MM.1S (cell line): ENCODE measurements at regions not wholly inside any gene's neighbourhood (a gene's known extent, or its start where the extent isn't known, plus 50 kb on each side); places are given as distances from the start of the nearest gene placed in this dataset.

Experiments
- DNase-seq: peaks from one replicate; pipeline ENCODE4 v3.0.0-alpha.2; 2015
- H2AFZ ChIP-seq: fragments of 300-600 bp; sonication (generic); 2 replicates; pipeline ENCODE4 v1.6.0; 2016; ENCODE audit warnings: antibody characterized with exemption, low read length
- H3F3A ChIP-seq: fragments of 300-600 bp; sonication (generic); 2 replicates; pipeline ENCODE4 v1.6.1; 2016; ENCODE audit warnings: mild to moderate bottlenecking, antibody characterized with exemption, low read length, moderate library complexity, mixed read lengths; ENCODE audit not compliant: insufficient read depth
- H3K27ac ChIP-seq: fragments of 300-600 bp; sonication (generic); 2 replicates; pipeline ENCODE4 v1.5.1; 2016; ENCODE audit warnings: mild to moderate bottlenecking, low read length
- H3K27me3 ChIP-seq: fragments of 300-600 bp; sonication (generic); replicated peaks from 2 replicates; pipeline ENCODE4 v1.6.0; 2016; ENCODE audit warnings: low read length; ENCODE audit not compliant: insufficient read depth
- H3K36me3 ChIP-seq: fragments of 300-600 bp; sonication (generic); replicated peaks from 2 replicates; pipeline ENCODE4 v1.6.1; 2016; ENCODE audit warnings: mild to moderate bottlenecking, low read length, mixed read lengths; ENCODE audit not compliant: insufficient read depth
- H3K4me1 ChIP-seq: fragments of 300-600 bp; sonication (generic); 2 replicates; pipeline ENCODE4 v1.6.1; 2016; ENCODE audit warnings: low read length, mixed read lengths
- H3K4me2 ChIP-seq: fragments of 300-600 bp; sonication (generic); 2 replicates; pipeline ENCODE4 v1.6.0; 2016; ENCODE audit warnings: low read depth, low read length
- H3K4me3 ChIP-seq: fragments of 300-600 bp; sonication (generic); 2 replicates; pipeline ENCODE4 v1.5.1; 2016; ENCODE audit warnings: low read length, mixed read lengths
- H3K79me2 ChIP-seq: fragments of 300-600 bp; sonication (generic); 2 replicates; pipeline ENCODE4 v1.6.1; 2016; ENCODE audit warnings: mixed run types, low read length, mixed read lengths
- H3K9ac ChIP-seq: fragments of 300-600 bp; sonication (generic); 2 replicates; pipeline ENCODE4 v1.6.1; 2016; ENCODE audit warnings: low read length, mixed read lengths
- H3K9me2 ChIP-seq: fragments of 300-600 bp; sonication (generic); replicated peaks from 2 replicates; pipeline ENCODE4 v1.6.1; 2016; ENCODE audit warnings: mild to moderate bottlenecking, low read length, mixed read lengths; ENCODE audit not compliant: insufficient read depth
- H3K9me3 ChIP-seq: fragments of 300-600 bp; sonication (generic); replicated peaks from 2 replicates; pipeline ENCODE4 v1.6.1; 2016; ENCODE audit warnings: mild to moderate bottlenecking, low read length, mixed read lengths; ENCODE audit not compliant: insufficient read depth
- H4K20me1 ChIP-seq: fragments of 300-600 bp; sonication (generic); 2 replicates; pipeline ENCODE4 v1.6.1; 2016; ENCODE audit warnings: mild to moderate bottlenecking, low read length, moderate library complexity, mixed read lengths; ENCODE audit not compliant: insufficient read depth
- CTCF ChIP-seq: fragments of 300-600 bp; sonication (generic); IDR thresholded peaks from 2 replicates; pipeline ENCODE4 v1.5.1; 2016; ENCODE audit warnings: antibody characterized with exemption, low read length, mixed read lengths
- EZH2 ChIP-seq: fragments of 300-600 bp; sonication (generic); optimal IDR thresholded peaks from 2 replicates; pipeline ENCODE3; 2017; ENCODE audit warnings: low read depth, mild to moderate bottlenecking, antibody characterized with exemption, low read length, mixed read lengths
- EZH2phosphoT487 ChIP-seq: fragments of 300-600 bp; sonication (generic); IDR thresholded peaks from 2 replicates; pipeline ENCODE4 v1.6.1; 2018; ENCODE audit warnings: antibody characterized with exemption, low read length

GRCh38 chr5:60369391-60369790, 330.6 kb downstream of the DEPDC1B start:
- no peak overlapping the region for H3K9ac ChIP-seq
- no peaks in the 10 kb centered on the region for H3K4me1 ChIP-seq
- no peak for DNase-seq
- no peak overlapping the region for H2AFZ ChIP-seq
- no peak overlapping the region for H3K4me3 ChIP-seq
- no peaks in the 10 kb centered on the region for H3K27me3 ChIP-seq
- H3K36me3 ChIP-seq, result no peaks in the 10 kb centered on the region
- no peaks in the 10 kb centered on the region for H3K79me2 ChIP-seq
- TF ChIP-seq CTCF, result no peak
- TF ChIP-seq EZH2phosphoT487, result no peak
- TF ChIP-seq EZH2, result no peak
- no peak overlapping the region for H3K4me2 ChIP-seq
- no peaks in the 10 kb centered on the region for H3K9me3 ChIP-seq
- H3K9me2 ChIP-seq, result no peaks in the 10 kb centered on the region
- H3K27ac ChIP-seq, result no peak overlapping the region
- no peaks in the 10 kb centered on the region for H3F3A ChIP-seq
- no peaks in the 10 kb centered on the region for H4K20me1 ChIP-seq

- Histone ChIP-seq H3K9me2 (no peaks in the 10 kb centered on the region), H3K4me2 (no peak overlapping the region), H3K27me3 (no peaks in the 10 kb centered on the region), H3K4me1 (no peaks in the 10 kb centered on the region), H2AFZ (no peak overlapping the region), H3K9me3 (no peaks in the 10 kb centered on the region), H3K36me3 (no peaks in the 10 kb centered on the region), H3F3A (no peaks in the 10 kb centered on the region), H3K27ac (no peak overlapping the region), H3K9ac (no peak overlapping the region), H4K20me1 (no peaks in the 10 kb centered on the region), H3K4me3 (no peak overlapping the region), H3K79me2 (no peaks in the 10 kb centered on the region)
- DNase-seq, result no peak
- no peak for TF ChIP-seq CTCF
- no peak for TF ChIP-seq EZH2
- TF ChIP-seq EZH2phosphoT487, result no peak
Observed at GRCh38 chr5:60368100-60368499, 331.9 kb downstream of the DEPDC1B start.

GRCh38 chr5:60366489-60366888, 333.5 kb downstream of the DEPDC1B start:
- DNase-seq, result no peak
- no peak overlapping the region for H3K9ac ChIP-seq
- no peaks in the 10 kb centered on the region for H3K36me3 ChIP-seq
- H3K4me2 ChIP-seq, result no peak overlapping the region
- H3F3A ChIP-seq, result no peaks in the 10 kb centered on the region
- no peaks in the 10 kb centered on the region for H3K79me2 ChIP-seq
- H4K20me1 ChIP-seq, result no peaks in the 10 kb centered on the region
- H3K27ac ChIP-seq, result no peak overlapping the region
- TF ChIP-seq EZH2phosphoT487 (no peak), CTCF (no peak), EZH2 (no peak)
- no peaks in the 10 kb centered on the region for H3K27me3 ChIP-seq
- no peaks in the 10 kb centered on the region for H3K9me3 ChIP-seq
- no peaks in the 10 kb centered on the region for H3K4me1 ChIP-seq
- no peak overlapping the region for H2AFZ ChIP-seq
- no peaks in the 10 kb centered on the region for H3K9me2 ChIP-seq
- no peak overlapping the region for H3K4me3 ChIP-seq
